K562 (cell line): ENCODE measurements at regions not wholly inside any gene's neighbourhood (a gene's known extent, or its start where the extent isn't known, plus 50 kb on each side); places are given as distances from the start of the nearest gene placed in this dataset.

Source experiments
- CBX3 ChIP-seq, 2 experiments: IDR thresholded peaks; 1 replicate in 1 of 2; 2 replicates in 1 of 2; pipeline ENCODE4 v1.6.1; 2012; ENCODE audit warnings: inconsistent platforms in 2 of 2, low read length in 2 of 2, borderline replicate concordance in 1 of 2, control low read depth in 1 of 2
- CEBPB ChIP-seq: fragments of 450-650 bp; IDR thresholded peaks from 2 replicates; pipeline ENCODE4 v1.6.1; 2016; ENCODE audit warnings: missing genetic modification characterization, missing compliant biosample characterization
- E2F6 ChIP-seq, 2 experiments: IDR thresholded peaks; 2 replicates each; pipeline ENCODE4 v1.6.1; 2011; ENCODE audit warnings: borderline replicate concordance in 1 of 2, control low read depth in 1 of 2, low read depth in 1 of 2, low read length in 1 of 2, mild to moderate bottlenecking in 1 of 2, mixed read lengths in 1 of 2, moderate library complexity in 1 of 2; ENCODE audit not compliant: insufficient read depth in 1 of 2, insufficient read length in 1 of 2, poor library complexity in 1 of 2, severe bottlenecking in 1 of 2; ENCODE audit errors: extremely low read depth in 1 of 2
- ID3 ChIP-seq, 2 experiments: fragments of 250-450 bp in 1 of 2; fragments of 450-650 bp in 1 of 2; sonication (Bioruptor Pico) in 1 of 2; IDR thresholded peaks; 2 replicates each; pipeline versions ENCODE4 v1.6.1 to v1.8.0; 2016 to 2021; ENCODE audit warnings: mild to moderate bottlenecking in 2 of 2, moderate library complexity in 2 of 2, missing compliant biosample characterization in 1 of 2, missing genetic modification characterization in 1 of 2
- IFI16 ChIP-seq: fragments of 250-450 bp; sonication (Bioruptor Pico); IDR thresholded peaks from 2 replicates; pipeline ENCODE4 v2.1.2; 2022; ENCODE audit warnings: mild to moderate bottlenecking, inconsistent platforms
- ILK ChIP-seq: fragments of 450-650 bp; IDR thresholded peaks from 2 replicates; pipeline ENCODE4 v1.6.1; 2016; ENCODE audit warnings: missing genetic modification characterization, low read depth, mild to moderate bottlenecking, missing compliant biosample characterization, moderate library complexity, borderline replicate concordance
- KAT2B ChIP-seq: IDR thresholded peaks from one replicate; pipeline ENCODE4 v1.6.1; 2012; ENCODE audit warnings: low read depth, mild to moderate bottlenecking, control low read depth, inconsistent platforms, low read length, moderate library complexity
- PHB2 ChIP-seq: fragments of 450-650 bp; IDR thresholded peaks from 2 replicates; pipeline ENCODE4 v1.6.1; 2017; ENCODE audit warnings: low read depth
- RBM34 ChIP-seq: fragments of 200-400 bp; formaldehyde crosslinking; IDR thresholded peaks from 2 replicates; pipeline ENCODE4 v1.6.1; 2018; ENCODE audit warnings: low read length, borderline replicate concordance; ENCODE audit not compliant: insufficient read depth
- SMAD3 ChIP-seq: fragments of 450-650 bp; formaldehyde crosslinking; conservative IDR thresholded peaks from 2 replicates; pipeline ENCODE4 v1.4.0; 2020; ENCODE audit warnings: mild to moderate bottlenecking
- SOX6 ChIP-seq: fragments of 450-650 bp; IDR thresholded peaks from 2 replicates; pipeline ENCODE4 v1.6.1; 2014; ENCODE audit warnings: mild to moderate bottlenecking
- TAF1 ChIP-seq: IDR thresholded peaks from 2 replicates; pipeline ENCODE4 v1.6.1; 2011; ENCODE audit warnings: mild to moderate bottlenecking, low read length, moderate library complexity; ENCODE audit not compliant: insufficient read depth, control insufficient read depth, severe bottlenecking; ENCODE audit errors: extremely low read depth
- TEAD2 ChIP-seq: fragments of 450-650 bp; IDR thresholded peaks from 2 replicates; pipeline ENCODE4 v1.6.1; 2016; ENCODE audit warnings: missing genetic modification characterization, control low read depth, missing compliant biosample characterization
- TFE3 ChIP-seq: fragments of 450-650 bp; formaldehyde crosslinking; IDR thresholded peaks from 2 replicates; pipeline ENCODE4 v1.4.0; 2020; ENCODE audit warnings: mild to moderate bottlenecking, mixed read lengths
- YY1 ChIP-seq, 3 experiments: IDR thresholded peaks; 2 replicates each; pipeline ENCODE4 v1.6.1; 2011; ENCODE audit warnings: low read length in 2 of 3, mild to moderate bottlenecking in 2 of 3, moderate library complexity in 2 of 3, borderline replicate concordance in 1 of 3, control low read depth in 1 of 3, low read depth in 1 of 3; ENCODE audit not compliant: insufficient read depth in 3 of 3, insufficient replicate concordance in 2 of 3, control insufficient read depth in 1 of 3, insufficient read length in 1 of 3; ENCODE audit errors: extremely low read depth in 1 of 3
- ZNF133 ChIP-seq: fragments of 250-450 bp; sonication (Bioruptor Pico); IDR thresholded peaks from 2 replicates; pipeline ENCODE4 v1.4.0; 2020; ENCODE audit warnings: mild to moderate bottlenecking
- ZNF408 ChIP-seq: fragments of 250-450 bp; sonication (Bioruptor Pico); IDR thresholded peaks from 2 replicates; pipeline ENCODE4 v1.4.0; 2020; ENCODE audit warnings: low read depth, mild to moderate bottlenecking, moderate library complexity
- ZNF644 ChIP-seq: fragments of 200-800 bp; sonication (Bioruptor generic); IDR thresholded peaks from 2 replicates; pipeline ENCODE4 v1.6.1; 2016; ENCODE audit warnings: low read depth, missing genetic modification characterization, missing compliant biosample characterization
- TF ChIP-seq, protein P1 (sequence below): IDR thresholded peaks from 2 replicates; pipeline ENCODE4 v1.6.1; 2011; ENCODE audit not compliant: insufficient read length; ENCODE audit errors: extremely low read depth

DNA sequence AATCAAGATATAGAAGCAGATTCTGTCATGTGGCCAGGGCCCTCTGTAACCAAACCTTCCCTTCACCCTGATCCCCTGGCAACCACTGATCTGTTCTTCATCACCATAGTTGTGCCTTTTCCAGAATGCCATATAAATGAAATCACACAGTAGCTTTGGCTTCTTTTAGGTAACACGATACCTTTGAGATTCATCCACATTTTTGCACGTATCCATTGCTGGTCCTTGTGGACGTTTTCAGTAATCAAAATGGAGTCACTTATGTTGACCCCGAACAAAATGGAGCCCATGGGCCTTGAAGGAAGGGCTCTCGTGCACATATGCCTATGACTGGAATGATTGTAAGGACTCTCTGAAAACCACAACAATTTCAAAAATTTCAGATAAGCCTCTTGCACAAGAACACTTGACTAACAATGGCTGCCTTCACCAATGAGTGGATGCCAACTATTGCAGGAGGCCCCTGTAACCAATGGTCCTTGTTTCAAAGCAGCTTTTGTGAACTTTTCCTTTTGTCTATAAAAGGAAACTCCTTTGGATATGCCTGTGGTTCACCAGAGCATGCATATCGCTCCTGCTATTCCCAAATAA, 84.3 kb upstream of the RALY start (continued):
- peak; percentile 84; the same call in 1 of the 2 replicates for TF ChIP-seq SMAD3
- TF ChIP-seq ZNF133 (CRISPR knock-in tag): no peak
- TF ChIP-seq ZNF408 (CRISPR knock-in tag): no peak
- TF ChIP-seq, protein P1, sequence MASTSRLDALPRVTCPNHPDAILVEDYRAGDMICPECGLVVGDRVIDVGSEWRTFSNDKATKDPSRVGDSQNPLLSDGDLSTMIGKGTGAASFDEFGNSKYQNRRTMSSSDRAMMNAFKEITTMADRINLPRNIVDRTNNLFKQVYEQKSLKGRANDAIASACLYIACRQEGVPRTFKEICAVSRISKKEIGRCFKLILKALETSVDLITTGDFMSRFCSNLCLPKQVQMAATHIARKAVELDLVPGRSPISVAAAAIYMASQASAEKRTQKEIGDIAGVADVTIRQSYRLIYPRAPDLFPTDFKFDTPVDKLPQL: no peak
- TF ChIP-seq E2F6 (IDR thresholded peaks at IDR 0.05; ENCODE audit: borderline replicate concordance in 1 of 2, extremely low read depth in 1 of 2, insufficient read depth in 1 of 2, insufficient read length in 1 of 2, low read depth in 1 of 2, low read length in 1 of 2, poor library complexity in 1 of 2, severe bottlenecking in 1 of 2): no peak
- TF ChIP-seq ILK (tag): no peak
- peak; percentile 76; the same call in 1 of the 2 replicates for TF ChIP-seq ZNF644 (tag)
- TF ChIP-seq KAT2B: no peak
- TF ChIP-seq PHB2: no peak
- TF ChIP-seq IFI16 (CRISPR knock-in tag): no peak
- TF ChIP-seq TAF1: no peak
- TF ChIP-seq TEAD2 (tag): peak; percentile 81
- TF ChIP-seq YY1 (IDR thresholded peaks at IDR 0.05; ENCODE audit: borderline replicate concordance in 1 of 3, control insufficient read depth in 1 of 3, extremely low read depth in 1 of 3, insufficient read depth in 3 of 3, insufficient read length in 1 of 3, insufficient replicate concordance in 2 of 3, low read depth in 1 of 3, low read length in 2 of 3): peak in 2 of 3 experiments; percentile 20 to 73
- no peak for TF ChIP-seq CBX3 (IDR thresholded peaks at IDR 0.05; ENCODE audit: borderline replicate concordance in 1 of 2, low read length in 2 of 2)
- TF ChIP-seq ID3 (CRISPR knock-in tag; IDR thresholded peaks at IDR 0.05): no peak
- TF ChIP-seq ID3 (tag; IDR thresholded peaks at IDR 0.05): peak; percentile 73
- peak; percentile 84 for TF ChIP-seq CEBPB (tag)
- peak; percentile 40; the same call in 1 of the 2 replicates for TF ChIP-seq SOX6
- TF ChIP-seq TFE3: no peak
- no peak for TF ChIP-seq RBM34
- TF ChIP-seq, all 486 proteins: peak for 19
